ENCODE measurements at regions not wholly inside any gene's neighbourhood (a gene's known extent, or its start where the extent isn't known, plus 50 kb on each side); places are given as distances from the start of the nearest gene placed in this dataset.

- Histone ChIP-seq H3K27ac (ENCODE audit: low read depth, low read length) (no peak overlapping the region), H3K4me1 (ENCODE audit: control insufficient read depth in 1 of 2, insufficient read depth in 2 of 2, low read length in 2 of 2) (no peaks in the 10 kb centered on the region), H3K27me3 (ENCODE audit: insufficient read depth, low read length) (no peaks in the 10 kb centered on the region), H3K9me3 (ENCODE audit: control insufficient read depth in 1 of 2, insufficient read depth in 1 of 2, low read depth in 1 of 2, low read length in 2 of 2) (no peaks in the 10 kb centered on the region), H3K9me2 (ENCODE audit: insufficient read depth) (no peaks in the 10 kb centered on the region), H3K36me3 (ENCODE audit: control insufficient read depth in 1 of 2, insufficient read depth in 2 of 2, low read length in 2 of 2) (no peaks in the 10 kb centered on the region), H3K4me2 (ENCODE audit: low read length) (no peak overlapping the region), H3K79me2 (ENCODE audit: insufficient read depth, low read length) (no peaks in the 10 kb centered on the region), H4K20me1 (ENCODE audit: insufficient read depth) (no peaks in the 10 kb centered on the region), H3K9ac (ENCODE audit: low read length) (no peak overlapping the region), H2AFZ (ENCODE audit: low read depth, low read length, poor library complexity, severe bottlenecking) (no peak overlapping the region), H3K4me3 (replicated peaks in 1 of 2; ENCODE audit: low read depth in 1 of 2, low read length in 2 of 2) (no peak overlapping the region)
- POLR2A ChIA-PET: no interaction called here
- intact Hi-C loops (cut with micrococcal nuclease): no loop called here
- BruUV-seq (replicated peaks): no TSS peak
- ATAC-seq (no peak), DNase-seq (ENCODE audit: low read depth, low spot score) (no peak)
- CTCF ChIA-PET: no interaction called here
- TF ChIP-seq ZNF274 (IDR thresholded peaks at IDR 0.05; ENCODE audit: low read depth, low read length): no peak
- no peak for TF ChIP-seq FOSL1 (IDR thresholded peaks at IDR 0.05; ENCODE audit: low read depth)
- TF ChIP-seq ELF1 (IDR thresholded peaks at IDR 0.05; ENCODE audit: borderline replicate concordance, low read depth): no peak
- TF ChIP-seq SRF (IDR thresholded peaks at IDR 0.05; ENCODE audit: low read depth): no peak
- no peak for TF ChIP-seq SIN3A (IDR thresholded peaks at IDR 0.05; ENCODE audit: low read depth)
- TF ChIP-seq, protein P1, sequence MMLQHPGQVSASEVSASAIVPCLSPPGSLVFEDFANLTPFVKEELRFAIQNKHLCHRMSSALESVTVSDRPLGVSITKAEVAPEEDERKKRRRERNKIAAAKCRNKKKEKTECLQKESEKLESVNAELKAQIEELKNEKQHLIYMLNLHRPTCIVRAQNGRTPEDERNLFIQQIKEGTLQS (IDR thresholded peaks at IDR 0.05): no peak
- TF ChIP-seq EZH2 (IDR thresholded peaks at IDR 0.05): no peak
- TF ChIP-seq CEBPB (IDR thresholded peaks at IDR 0.05; ENCODE audit: low read depth): no peak
- no peak for TF ChIP-seq POLR2AphosphoS5 (IDR thresholded peaks at IDR 0.05; ENCODE audit: low read depth, low read length)
- TF ChIP-seq CTCF (IDR thresholded peaks at IDR 0.05 in 2 of 3, conservative IDR thresholded peaks at IDR 0.05 in 1 of 3; ENCODE audit: borderline replicate concordance in 1 of 3, insufficient read depth in 1 of 3, low read depth in 2 of 3, low read length in 2 of 3): no peak
- no peak for TF ChIP-seq YY1 (IDR thresholded peaks at IDR 0.05; ENCODE audit: extremely low read depth, insufficient replicate concordance, low read depth, low read length)
- TF ChIP-seq JUND (IDR thresholded peaks at IDR 0.05): no peak
- no peak for TF ChIP-seq MAX (IDR thresholded peaks at IDR 0.05)
- RAD21 ChIA-PET (ENCODE audit: low non-redundant PET in 1 of 2, low total read pairs in 2 of 2, uncharacterized antibody in 2 of 2, unreplicated experiment in 2 of 2): no interaction called here
Observed at GRCh38 chr2:145199827-145200706, 680.1 kb upstream of the ZEB2 start.
